ENCODE measurements at regions not wholly inside any gene's neighbourhood (a gene's known extent, or its start where the extent isn't known, plus 50 kb on each side); places are given as distances from the start of the nearest gene placed in this dataset.

- peak overlapping the region in 1 of 3 donors; percentile 23 for H3K27ac ChIP-seq (ENCODE audit: low read depth in 1 of 3, low read length in 2 of 3)
- WGBS, 3 donors: 71 to 79% (median 74%) methylated on average over 2 of the region's 2 CpGs
- H3K4me1 ChIP-seq (ENCODE audit: control insufficient read depth in 3 of 3, insufficient read depth in 2 of 3, low read depth in 1 of 3, low read length in 2 of 3): peaks cover 0 to 13% (median 0%) of the 10 kb centered on the region in 3 donors
- DNase-seq (peak in 1 of 2 donors; percentile 33), FAIRE-seq (no peak)
- no peaks in the 10 kb centered on the region for H3K36me3 ChIP-seq (ENCODE audit: control insufficient read depth in 3 of 3, insufficient read depth in 2 of 3, low read depth in 1 of 3, low read length in 3 of 3)
- no peaks in the 10 kb centered on the region for H3K9me3 ChIP-seq (ENCODE audit: control insufficient read depth in 2 of 2, insufficient read depth in 1 of 2, low read depth in 1 of 2, low read length in 1 of 2)
- H3K4me3 ChIP-seq (ENCODE audit: low read depth in 1 of 3, low read length in 3 of 3): no peak overlapping the region
- H3K27me3 ChIP-seq (ENCODE audit: control insufficient read depth in 3 of 3, insufficient read depth in 3 of 3, low read length in 3 of 3): no peaks in the 10 kb centered on the region
Observed at GRCh38 chr5:39674209-39675082, 249.7 kb upstream of the DAB2 start.

- no peaks in the 10 kb centered on the region for H3K9me3 ChIP-seq (ENCODE audit: control insufficient read depth in 2 of 2, insufficient read depth in 1 of 2, low read depth in 1 of 2, low read length in 1 of 2)
- no peak for DNase-seq
- H3K27ac ChIP-seq (ENCODE audit: low read depth in 1 of 3, low read length in 2 of 3): no peak overlapping the region
- peaks cover 0 to 10% (median 0%) of the 10 kb centered on the region in 3 donors for H3K4me1 ChIP-seq (ENCODE audit: control insufficient read depth in 3 of 3, insufficient read depth in 2 of 3, low read depth in 1 of 3, low read length in 2 of 3)
- H3K27me3 ChIP-seq (ENCODE audit: control insufficient read depth in 3 of 3, insufficient read depth in 3 of 3, low read length in 3 of 3): no peaks in the 10 kb centered on the region
- H3K4me3 ChIP-seq (ENCODE audit: low read depth in 1 of 3, low read length in 3 of 3): no peak overlapping the region
- no peaks in the 10 kb centered on the region for H3K36me3 ChIP-seq (ENCODE audit: control insufficient read depth in 3 of 3, insufficient read depth in 2 of 3, low read depth in 1 of 3, low read length in 3 of 3)
- FAIRE-seq: no peak
- WGBS, 3 donors: 45 to 60% (median 52%) methylated on average over 1 of the region's 1 CpG
Observed at GRCh38 chr5:39671561-39671961, 246.8 kb upstream of the DAB2 start.

- H3K27ac ChIP-seq (ENCODE audit: low read depth in 1 of 3, low read length in 2 of 3): no peak overlapping the region
- DNase-seq (no peak), FAIRE-seq (no peak)
- no peaks in the 10 kb centered on the region for H3K9me3 ChIP-seq (ENCODE audit: control insufficient read depth in 2 of 2, insufficient read depth in 1 of 2, low read depth in 1 of 2, low read length in 1 of 2)
- H3K27me3 ChIP-seq (ENCODE audit: control insufficient read depth in 3 of 3, insufficient read depth in 3 of 3, low read length in 3 of 3): no peaks in the 10 kb centered on the region
- H3K4me3 ChIP-seq (ENCODE audit: low read depth in 1 of 3, low read length in 3 of 3): no peak overlapping the region
- H3K36me3 ChIP-seq (ENCODE audit: control insufficient read depth in 3 of 3, insufficient read depth in 2 of 3, low read depth in 1 of 3, low read length in 3 of 3): no peaks in the 10 kb centered on the region
- H3K4me1 ChIP-seq (ENCODE audit: control insufficient read depth in 3 of 3, insufficient read depth in 2 of 3, low read depth in 1 of 3, low read length in 2 of 3): peaks cover 0 to 10% (median 0%) of the 10 kb centered on the region in 3 donors
Observed at GRCh38 chr5:39670955-39671354, 246.2 kb upstream of the DAB2 start.

GRCh38 chr5:39670391-39670790 lies 245.6 kb upstream of the DAB2 start:
- no peak for DNase-seq
- Histone ChIP-seq H3K27ac (ENCODE audit: low read depth in 1 of 3, low read length in 2 of 3) (no peak overlapping the region), H3K4me1 (ENCODE audit: control insufficient read depth in 3 of 3, insufficient read depth in 2 of 3, low read depth in 1 of 3, low read length in 2 of 3) (peaks cover 0 to 10% (median 0%) of the 10 kb centered on the region in 3 donors), H3K9me3 (ENCODE audit: control insufficient read depth in 2 of 2, insufficient read depth in 1 of 2, low read depth in 1 of 2, low read length in 1 of 2) (no peaks in the 10 kb centered on the region), H3K27me3 (ENCODE audit: control insufficient read depth in 3 of 3, insufficient read depth in 3 of 3, low read length in 3 of 3) (no peaks in the 10 kb centered on the region), H3K36me3 (ENCODE audit: control insufficient read depth in 3 of 3, insufficient read depth in 2 of 3, low read depth in 1 of 3, low read length in 3 of 3) (no peaks in the 10 kb centered on the region), H3K4me3 (ENCODE audit: low read depth in 1 of 3, low read length in 3 of 3) (no peak overlapping the region)
- FAIRE-seq: no peak
- WGBS, 3 donors: 89 to 93% (median 93%) methylated on average over 6 of the region's 6 CpGs

GRCh38 chr5:39668980-39669379 lies 244.2 kb upstream of the DAB2 start:
- H3K4me3 ChIP-seq (ENCODE audit: low read depth in 1 of 3, low read length in 3 of 3): no peak overlapping the region
- no peaks in the 10 kb centered on the region for H3K9me3 ChIP-seq (ENCODE audit: control insufficient read depth in 2 of 2, insufficient read depth in 1 of 2, low read depth in 1 of 2, low read length in 1 of 2)
- H3K4me1 ChIP-seq (ENCODE audit: control insufficient read depth in 3 of 3, insufficient read depth in 2 of 3, low read depth in 1 of 3, low read length in 2 of 3): peaks cover 0 to 10% (median 0%) of the 10 kb centered on the region in 3 donors
- no peak overlapping the region for H3K27ac ChIP-seq (ENCODE audit: low read depth in 1 of 3, low read length in 2 of 3)
- WGBS, 3 donors: 93 to 99% (median 95%) methylated on average over 3 of the region's 3 CpGs
- no peak for DNase-seq
- H3K36me3 ChIP-seq (ENCODE audit: control insufficient read depth in 3 of 3, insufficient read depth in 2 of 3, low read depth in 1 of 3, low read length in 3 of 3): no peaks in the 10 kb centered on the region
- no peak for FAIRE-seq
- no peaks in the 10 kb centered on the region for H3K27me3 ChIP-seq (ENCODE audit: control insufficient read depth in 3 of 3, insufficient read depth in 3 of 3, low read length in 3 of 3)

- no peaks in the 10 kb centered on the region for H3K9me3 ChIP-seq (ENCODE audit: control insufficient read depth in 2 of 2, insufficient read depth in 1 of 2, low read depth in 1 of 2, low read length in 1 of 2)
- no peak for DNase-seq
- WGBS, 3 donors: 94 to 96% (median 95%) methylated on average over 22 to 23 of the region's 23 CpGs
Observed at GRCh38 chr5:39665328-39665727, 240.5 kb upstream of the DAB2 start.

GRCh38 chr5:39662945-39663344 lies 238.2 kb upstream of the DAB2 start:
- 41 to 75% (median 42%) methylated on average over 3 of the region's 3 CpGs for WGBS, 3 donors
- no peaks in the 10 kb centered on the region for H3K4me1 ChIP-seq (ENCODE audit: control insufficient read depth in 3 of 3, insufficient read depth in 2 of 3, low read depth in 1 of 3, low read length in 2 of 3)
- H3K4me3 ChIP-seq (ENCODE audit: low read depth in 1 of 3, low read length in 3 of 3): no peak overlapping the region
- H3K36me3 ChIP-seq (ENCODE audit: control insufficient read depth in 3 of 3, insufficient read depth in 2 of 3, low read depth in 1 of 3, low read length in 3 of 3): no peaks in the 10 kb centered on the region
- H3K9me3 ChIP-seq (ENCODE audit: control insufficient read depth in 2 of 2, insufficient read depth in 1 of 2, low read depth in 1 of 2, low read length in 1 of 2): no peaks in the 10 kb centered on the region
- no peaks in the 10 kb centered on the region for H3K27me3 ChIP-seq (ENCODE audit: control insufficient read depth in 3 of 3, insufficient read depth in 3 of 3, low read length in 3 of 3)
- FAIRE-seq: no peak
- DNase-seq: no peak
- H3K27ac ChIP-seq (ENCODE audit: low read depth in 1 of 3, low read length in 2 of 3): no peak overlapping the region

More at GRCh38 chr5:39665328-39665727, 240.5 kb upstream of the DAB2 start:
- Histone ChIP-seq H3K27ac (ENCODE audit: low read depth in 1 of 3, low read length in 2 of 3) (no peak overlapping the region), H3K27me3 (ENCODE audit: control insufficient read depth in 3 of 3, insufficient read depth in 3 of 3, low read length in 3 of 3) (no peaks in the 10 kb centered on the region), H3K36me3 (ENCODE audit: control insufficient read depth in 3 of 3, insufficient read depth in 2 of 3, low read depth in 1 of 3, low read length in 3 of 3) (no peaks in the 10 kb centered on the region), H3K4me3 (ENCODE audit: low read depth in 1 of 3, low read length in 3 of 3) (no peak overlapping the region), H3K4me1 (ENCODE audit: control insufficient read depth in 3 of 3, insufficient read depth in 2 of 3, low read depth in 1 of 3, low read length in 2 of 3) (no peaks in the 10 kb centered on the region)
- no peak for FAIRE-seq

GRCh38 chr5:39661026-39661779 lies 236.4 kb upstream of the DAB2 start:
- H3K27me3 ChIP-seq (ENCODE audit: control insufficient read depth in 3 of 3, insufficient read depth in 3 of 3, low read length in 3 of 3): no peaks in the 10 kb centered on the region
- FAIRE-seq (no peak), DNase-seq (no peak)
- H3K27ac ChIP-seq (ENCODE audit: low read depth in 1 of 3, low read length in 2 of 3): no peak overlapping the region
- H3K4me1 ChIP-seq (ENCODE audit: control insufficient read depth in 3 of 3, insufficient read depth in 2 of 3, low read depth in 1 of 3, low read length in 2 of 3): no peaks in the 10 kb centered on the region
- no peak overlapping the region for H3K4me3 ChIP-seq (ENCODE audit: low read depth in 1 of 3, low read length in 3 of 3)
- H3K36me3 ChIP-seq (ENCODE audit: control insufficient read depth in 3 of 3, insufficient read depth in 2 of 3, low read depth in 1 of 3, low read length in 3 of 3): no peaks in the 10 kb centered on the region
- no peaks in the 10 kb centered on the region for H3K9me3 ChIP-seq (ENCODE audit: control insufficient read depth in 2 of 2, insufficient read depth in 1 of 2, low read depth in 1 of 2, low read length in 1 of 2)
